Neuronal stem cell (in vitro differentiated cells): ENCODE measurements at regions not wholly inside any gene's neighbourhood (a gene's known extent, or its start where the extent isn't known, plus 50 kb on each side); places are given as distances from the start of the nearest gene placed in this dataset.
A peak's percentile ranks its signal among the peaks of the same experiment; 100 is the strongest.

Experiments used
- DNase-seq: peaks from one replicate; pipeline ENCODE4 v3.0.0-alpha.2; 2013; ENCODE audit warnings: low spot score
- H2AFZ ChIP-seq: one replicate; pipeline ENCODE4 v1.6.1; 2013; ENCODE audit warnings: mild to moderate bottlenecking, low read length, inconsistent platforms
- H2AK5ac ChIP-seq: 2 replicates; pipeline ENCODE4 v1.6.1; 2013; ENCODE audit warnings: low read depth, mild to moderate bottlenecking, inconsistent platforms, low read length, moderate library complexity, mixed read lengths
- H2BK120ac ChIP-seq: 2 replicates; pipeline ENCODE4 v1.6.1; 2013; ENCODE audit warnings: low read depth, mild to moderate bottlenecking, inconsistent platforms, low read length, moderate library complexity, mixed read lengths
- H2BK12ac ChIP-seq: one replicate; pipeline ENCODE4 v1.6.1; 2013; ENCODE audit warnings: low read length, inconsistent platforms
- H2BK15ac ChIP-seq: 2 replicates; pipeline ENCODE4 v1.6.1; 2013; ENCODE audit warnings: mild to moderate bottlenecking, low read length, inconsistent platforms, mixed read lengths
- H2BK5ac ChIP-seq: one replicate; pipeline ENCODE4 v1.6.1; 2013; ENCODE audit warnings: inconsistent platforms, mild to moderate bottlenecking, low read length, moderate library complexity
- H3K14ac ChIP-seq: one replicate; pipeline ENCODE4 v1.6.1; 2013; ENCODE audit warnings: low read length, inconsistent platforms
- H3K18ac ChIP-seq: 2 replicates; pipeline ENCODE4 v1.6.1; 2013; ENCODE audit warnings: low read length, inconsistent platforms
- H3K23ac ChIP-seq: 2 replicates; pipeline ENCODE4 v1.6.1; 2013; ENCODE audit warnings: low read depth, mild to moderate bottlenecking, mixed read lengths, low read length, inconsistent platforms; ENCODE audit not compliant: poor library complexity
- H3K27ac ChIP-seq: replicated peaks from 3 replicates; pipeline ENCODE4 v1.5.1; 2013; ENCODE audit warnings: low read length, inconsistent platforms
- H3K27me3 ChIP-seq, 3 experiments: 2 replicates each; pipeline ENCODE4 v1.6.1; 2013; ENCODE audit warnings: low read length in 3 of 3, mild to moderate bottlenecking in 2 of 3, inconsistent platforms in 1 of 3, low read depth in 1 of 3, mixed read lengths in 1 of 3, moderate library complexity in 1 of 3; ENCODE audit not compliant: control insufficient read depth in 3 of 3, insufficient read depth in 3 of 3
- H3K36me3 ChIP-seq, 2 donors: replicated peaks in 1 of 2; 2 replicates each; pipeline ENCODE4 v1.6.1; 2013; ENCODE audit warnings: low read length in 2 of 2; ENCODE audit not compliant: control insufficient read depth in 2 of 2, insufficient read depth in 2 of 2
- H3K4ac ChIP-seq: 2 replicates; pipeline ENCODE4 v1.6.1; 2013; ENCODE audit warnings: inconsistent platforms, mild to moderate bottlenecking, low read length, moderate library complexity
- H3K4me1 ChIP-seq, 2 donors: 1 replicate in 1 of 2; 2 replicates in 1 of 2; pipeline ENCODE4 v1.6.1; 2013; ENCODE audit warnings: low read length in 2 of 2, low read depth in 1 of 2; ENCODE audit not compliant: control insufficient read depth in 2 of 2, insufficient read depth in 1 of 2
- H3K4me2 ChIP-seq: one replicate; pipeline ENCODE4 v1.6.1; 2013; ENCODE audit warnings: mild to moderate bottlenecking, low read length, inconsistent platforms; ENCODE audit not compliant: insufficient read depth, poor library complexity, severe bottlenecking
- H3K4me3 ChIP-seq, 2 donors: 2 replicates each; pipeline ENCODE4 v1.5.1; 2013; ENCODE audit warnings: low read length in 2 of 2, mild to moderate bottlenecking in 2 of 2, inconsistent platforms in 1 of 2, moderate library complexity in 1 of 2
- H3K79me1 ChIP-seq: one replicate; pipeline ENCODE4 v1.6.1; 2013; ENCODE audit warnings: low read depth, mild to moderate bottlenecking, inconsistent platforms, low read length, moderate library complexity
- H3K9ac ChIP-seq: one replicate; pipeline ENCODE4 v1.6.1; 2013; ENCODE audit warnings: mild to moderate bottlenecking, low read depth, low read length, inconsistent platforms; ENCODE audit not compliant: poor library complexity
- H3K9me3 ChIP-seq, 2 donors: replicated peaks in 1 of 2; 2 replicates each; pipeline versions ENCODE3 to v1.6.1; 2013; ENCODE audit warnings: low read length in 2 of 2, mild to moderate bottlenecking in 2 of 2, inconsistent platforms in 1 of 2, low read depth in 1 of 2, mixed read lengths in 1 of 2, moderate library complexity in 1 of 2; ENCODE audit not compliant: control insufficient read depth in 2 of 2, insufficient read depth in 1 of 2
- H4K8ac ChIP-seq: one replicate; pipeline ENCODE4 v1.6.1; 2013; ENCODE audit warnings: low read depth, mild to moderate bottlenecking, inconsistent platforms, low read length, moderate library complexity
- H4K91ac ChIP-seq: one replicate; pipeline ENCODE4 v1.6.1; 2013; ENCODE audit warnings: low read length, low read depth, mild to moderate bottlenecking, inconsistent platforms; ENCODE audit not compliant: poor library complexity
- WGBS, 2 donors: extraction: QIAGEN DNeasy Blood & Tissue Kit; methylation state at CpG; one replicate each; pipeline ENCODE4 v1.1.7; 2013; ENCODE audit warnings: missing lambda C conversion rate in 2 of 2, mixed read lengths in 1 of 2; ENCODE audit not compliant: insufficient read length in 2 of 2, insufficient replicate concordance in 1 of 2; ENCODE audit errors: extremely low coverage in 2 of 2; 5-methylcytosine and 5-hydroxymethylcytosine counted together

DNA sequence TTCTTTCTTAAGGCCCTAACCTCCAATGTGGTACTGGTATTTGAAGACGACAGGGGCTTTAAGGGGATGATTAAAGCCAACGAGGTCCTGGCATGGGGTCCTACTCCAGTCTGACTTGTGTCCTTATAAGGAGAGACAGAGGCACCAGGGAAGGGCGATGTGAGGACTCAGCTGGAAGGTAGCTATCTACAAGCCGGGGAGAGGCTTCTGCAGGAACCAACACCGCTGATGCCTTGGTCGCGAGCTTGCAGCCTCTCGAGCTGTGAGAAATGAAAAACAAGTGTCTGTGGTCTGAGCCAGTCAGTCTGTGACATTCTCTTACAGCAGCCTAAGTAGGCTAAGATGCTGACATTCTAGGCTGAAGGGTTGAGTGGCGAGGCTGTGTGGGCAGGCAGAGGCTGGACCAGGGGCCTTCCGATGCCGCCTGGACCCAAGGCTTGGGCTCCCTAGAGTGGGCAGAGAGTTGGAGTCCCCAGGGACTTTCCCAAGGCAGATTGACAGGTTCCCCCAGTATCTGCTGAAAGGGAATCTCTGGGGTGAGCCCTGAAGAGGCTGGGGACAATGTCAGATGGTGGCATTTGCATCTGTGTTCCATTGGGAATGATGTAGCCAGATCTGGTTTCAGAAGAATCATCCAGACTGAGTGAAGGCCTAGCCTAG, 322.9 kb upstream of the HS6ST1 start:
- H3K79me1 ChIP-seq, result no peaks in the 10 kb centered on the region
- H3K4ac ChIP-seq, result no peak overlapping the region
- H3K18ac ChIP-seq, result peak overlapping the region; percentile 58
- H2BK120ac ChIP-seq, result no peak overlapping the region
- H2BK15ac ChIP-seq, result no peak overlapping the region
- no peak overlapping the region for H3K4me2 ChIP-seq
- H3K4me1 ChIP-seq, result peaks cover 46 to 64% of the 10 kb centered on the region in 2 donors
- H2BK5ac ChIP-seq, result no peak overlapping the region
- no CpG with 5 or more reads among the region's 11 CpGs for WGBS, 2 donors
- H3K27me3 ChIP-seq, result no peaks in the 10 kb centered on the region
- H3K9ac ChIP-seq, result no peak overlapping the region
- no peak overlapping the region for H4K8ac ChIP-seq
- H3K14ac ChIP-seq, result no peak overlapping the region
- no peak overlapping the region for H2AFZ ChIP-seq
- no peak for DNase-seq
- H3K36me3 ChIP-seq, result no peaks in the 10 kb centered on the region
- H2BK12ac ChIP-seq, result no peak overlapping the region
- H4K91ac ChIP-seq, result no peak overlapping the region
- H3K9me3 ChIP-seq, result peaks cover 0 to 6% of the 10 kb centered on the region in 2 donors
- no peak overlapping the region for H3K27ac ChIP-seq
- peak overlapping the region; percentile 30 for H2AK5ac ChIP-seq
- no peak overlapping the region for H3K4me3 ChIP-seq
- no peak overlapping the region for H3K23ac ChIP-seq

DNA sequence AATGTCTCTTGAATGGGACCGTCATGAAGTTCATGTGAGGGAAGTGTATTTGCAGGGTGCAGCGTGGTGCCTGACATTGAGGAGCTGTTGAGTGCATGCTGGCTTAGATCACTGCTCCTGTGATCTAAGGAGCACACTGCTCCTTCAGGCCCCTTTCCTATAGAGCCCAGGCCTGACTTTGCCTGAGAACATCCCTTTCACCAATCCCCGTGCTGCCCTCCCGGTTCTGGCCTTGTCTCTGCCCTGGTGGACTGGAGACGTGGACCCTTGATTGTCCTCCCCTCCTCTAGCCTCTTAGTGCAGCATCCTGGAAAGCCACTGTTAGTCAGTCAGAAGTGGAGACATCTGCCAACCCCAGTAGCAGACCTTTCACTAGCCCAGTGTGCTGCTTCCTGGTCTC, 323.6 kb upstream of the HS6ST1 start:
- WGBS, 2 donors, result no CpG with 5 or more reads among the region's 5 CpGs
- H2BK15ac ChIP-seq, result no peak overlapping the region
- H3K9me3 ChIP-seq, result peaks cover 0 to 6% of the 10 kb centered on the region in 2 donors
- no peak overlapping the region for H3K4ac ChIP-seq
- H3K4me1 ChIP-seq, result peaks cover 45 to 58% of the 10 kb centered on the region in 2 donors
- no peak overlapping the region for H4K8ac ChIP-seq
- no peak overlapping the region for H3K14ac ChIP-seq
- H2BK5ac ChIP-seq, result peak overlapping the region; percentile 55
- H2BK12ac ChIP-seq, result no peak overlapping the region
- no peak overlapping the region for H3K4me2 ChIP-seq
- no peaks in the 10 kb centered on the region for H3K36me3 ChIP-seq
- no peak overlapping the region for H3K27ac ChIP-seq
- no peak overlapping the region for H3K4me3 ChIP-seq
- peak overlapping the region; percentile 97 for H2BK120ac ChIP-seq
- no peak overlapping the region for H3K9ac ChIP-seq
- H3K27me3 ChIP-seq, result no peaks in the 10 kb centered on the region
- H4K91ac ChIP-seq, result no peak overlapping the region
- no peak overlapping the region for H3K23ac ChIP-seq
- DNase-seq, result no peak
- H3K79me1 ChIP-seq, result no peaks in the 10 kb centered on the region
- peak overlapping the region; percentile 4 for H3K18ac ChIP-seq
- H2AFZ ChIP-seq, result no peak overlapping the region
- peak overlapping the region; percentile 78 for H2AK5ac ChIP-seq

DNA sequence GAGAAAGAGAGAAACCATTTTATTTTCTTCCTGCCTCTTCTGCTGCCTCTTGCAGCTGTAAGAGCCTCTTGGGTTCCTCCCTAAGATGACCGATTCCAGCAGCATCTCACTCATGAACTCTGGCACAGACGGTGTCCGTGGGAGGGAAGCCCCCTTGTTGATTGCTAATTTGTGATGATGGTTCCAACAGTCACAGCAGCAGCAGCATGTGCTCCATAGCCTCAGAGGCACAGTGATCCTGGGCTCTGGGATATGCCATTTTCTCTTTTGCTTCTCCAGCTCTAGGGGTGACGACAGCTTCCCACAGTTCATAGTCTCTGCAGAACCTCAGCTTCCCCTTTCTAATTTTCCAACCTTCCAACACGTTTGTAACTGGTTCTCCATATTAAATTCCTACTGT, 324.2 kb upstream of the HS6ST1 start:
- H3K36me3 ChIP-seq, result no peaks in the 10 kb centered on the region
- no peak overlapping the region for H2BK15ac ChIP-seq
- H2BK12ac ChIP-seq, result no peak overlapping the region
- H3K79me1 ChIP-seq, result no peaks in the 10 kb centered on the region
- H3K23ac ChIP-seq, result no peak overlapping the region
- H4K91ac ChIP-seq, result no peak overlapping the region
- peaks cover 40 to 53% of the 10 kb centered on the region in 2 donors for H3K4me1 ChIP-seq
- DNase-seq, result no peak
- H3K4ac ChIP-seq, result no peak overlapping the region
- no peak overlapping the region for H3K27ac ChIP-seq
- H3K27me3 ChIP-seq, result no peaks in the 10 kb centered on the region
- WGBS, 2 donors, result no CpG with 5 or more reads among the region's 5 CpGs
- peak overlapping the region; percentile 38 for H3K18ac ChIP-seq
- H3K9me3 ChIP-seq, result peaks cover 0 to 6% of the 10 kb centered on the region in 2 donors
- H3K14ac ChIP-seq, result no peak overlapping the region
- no peak overlapping the region for H2AFZ ChIP-seq
- no peak overlapping the region for H4K8ac ChIP-seq
- H2AK5ac ChIP-seq, result peak overlapping the region; percentile 78
- H3K4me2 ChIP-seq, result no peak overlapping the region
- no peak overlapping the region for H2BK120ac ChIP-seq
- H3K9ac ChIP-seq, result no peak overlapping the region
- H2BK5ac ChIP-seq, result peak overlapping the region; percentile 55
- no peak overlapping the region for H3K4me3 ChIP-seq

DNA sequence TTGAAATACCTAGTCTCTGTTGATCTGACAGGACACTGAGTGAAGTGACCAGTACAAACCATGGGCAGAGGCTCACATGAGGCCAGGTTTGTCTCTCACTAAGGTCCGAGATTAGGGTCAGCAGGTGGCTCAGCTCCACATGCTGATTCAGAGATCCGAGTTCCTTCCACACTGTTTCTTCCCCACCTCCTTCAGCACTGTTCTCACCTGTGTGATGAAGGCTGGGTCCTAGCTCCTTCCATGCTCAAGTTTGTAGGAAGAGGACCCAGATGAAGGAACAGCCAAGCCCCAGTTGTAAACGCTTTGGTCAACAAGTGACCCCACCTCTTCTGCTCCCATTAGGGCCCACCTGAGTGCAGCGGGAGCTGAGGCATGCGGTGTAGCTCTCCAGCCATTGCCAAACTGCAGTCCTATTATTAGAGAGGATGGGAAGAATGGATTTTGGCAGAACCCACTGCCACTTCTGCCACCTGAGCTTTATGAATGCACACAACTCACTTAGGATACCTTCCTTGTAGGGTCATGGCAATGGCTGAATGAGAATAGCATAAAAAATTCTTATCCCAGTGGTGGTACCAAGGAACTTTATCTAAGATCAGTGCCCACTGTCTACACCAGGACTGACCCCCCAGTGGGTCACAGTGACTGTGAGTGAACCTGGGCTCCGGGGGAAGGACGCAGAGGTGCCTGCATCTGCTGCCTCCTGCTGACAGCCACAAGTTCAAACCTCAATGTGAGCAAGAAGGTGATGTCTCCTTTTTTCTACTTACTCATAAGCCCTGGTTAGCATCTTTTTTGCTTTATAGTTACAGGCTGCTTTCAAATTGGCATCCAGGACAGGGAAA, 324.8 kb upstream of the HS6ST1 start:
- Histone ChIP-seq H3K18ac (peak overlapping the region; percentile 61), H3K9me3 (peaks cover 0 to 6% of the 10 kb centered on the region in 2 donors), H3K4ac (no peak overlapping the region), H2BK5ac (no peak overlapping the region), H3K23ac (no peak overlapping the region), H3K36me3 (no peaks in the 10 kb centered on the region), H3K27me3 (no peaks in the 10 kb centered on the region), H2BK15ac (no peak overlapping the region), H3K4me1 (peaks cover 35 to 47% of the 10 kb centered on the region in 2 donors), H2BK12ac (peak overlapping the region; percentile 33), H2AFZ (no peak overlapping the region), H3K27ac (peak overlapping the region; percentile 64), H2AK5ac (peak overlapping the region; percentile 25), H3K4me3 (no peak overlapping the region), H3K4me2 (peak overlapping the region; percentile 38), H4K91ac (no peak overlapping the region), H4K8ac (peak overlapping the region; percentile 19), H2BK120ac (no peak overlapping the region), H3K9ac (no peak overlapping the region), H3K79me1 (no peaks in the 10 kb centered on the region), H3K14ac (no peak overlapping the region)
- no peak for DNase-seq
- no CpG with 5 or more reads among the region's 7 CpGs for WGBS, 2 donors
